GM12891 (cell line): ENCODE measurements at regions not wholly inside any gene's neighbourhood (a gene's known extent, or its start where the extent isn't known, plus 50 kb on each side); places are given as distances from the start of the nearest gene placed in this dataset.

ENCODE experiments used
- PAX5 ChIP-seq: IDR thresholded peaks from 2 replicates; pipeline ENCODE4 v1.6.1; 2011; ENCODE audit warnings: low read length, moderate library complexity, mild to moderate bottlenecking; ENCODE audit not compliant: insufficient read depth, severe bottlenecking
- POLR2A ChIP-seq: IDR thresholded peaks from 2 replicates; pipeline ENCODE4 v1.6.1; 2011; ENCODE audit warnings: low read depth, low read length, control low read depth

- TF ChIP-seq PAX5 (no peak), POLR2A (no peak)
Measured at GRCh38 chr3:104586344-104586743, 780.4 kb upstream of the ALCAM start.
